Sigmoid colon (tissue), 4 donors: ENCODE measurements at regions not wholly inside any gene's neighbourhood (a gene's known extent, or its start where the extent isn't known, plus 50 kb on each side); places are given as distances from the start of the nearest gene placed in this dataset.

Experiments
- EP300 ChIP-seq, 4 donors: sonication (generic); formaldehyde crosslinking; IDR thresholded peaks; one replicate each; pipeline ENCODE4 v1.6.1; 2017; ENCODE audit warnings: antibody characterized with exemption in 4 of 4
- POLR2AphosphoS5 ChIP-seq, 4 donors: sonication (generic); formaldehyde crosslinking; IDR thresholded peaks; one replicate each; pipeline ENCODE4 v1.6.1; 2017; ENCODE audit warnings: antibody characterized with exemption in 4 of 4
- TF ChIP-seq, protein P1 (sequence below), 4 experiments: fragments of 450-650 bp in 3 of 4; fragments of 200-600 bp in 1 of 4; IDR thresholded peaks; one replicate each; pipeline ENCODE4 v1.5.1; 2016 to 2019; ENCODE audit warnings: antibody characterized with exemption in 4 of 4, mild to moderate bottlenecking in 3 of 4, moderate library complexity in 2 of 4

DNA sequence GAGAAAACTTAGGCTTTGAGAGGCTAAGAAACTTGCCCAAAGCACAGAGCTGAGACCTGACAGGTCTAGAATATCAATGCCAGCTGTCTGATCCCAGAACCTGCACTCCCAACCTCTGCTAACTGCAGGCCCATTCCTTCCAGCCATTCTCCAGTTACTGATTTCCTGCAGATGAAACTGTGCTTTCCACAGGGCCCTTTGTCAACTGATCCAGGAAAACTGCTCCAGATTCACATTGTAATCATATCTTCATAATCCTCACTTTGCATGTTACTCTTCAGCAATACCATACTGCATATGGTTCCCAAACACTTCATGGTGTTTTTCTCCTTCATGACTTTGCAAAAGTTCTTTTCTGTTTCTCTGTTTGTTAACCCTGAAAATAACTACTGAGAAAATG, 100.6 kb downstream of the RAP2A start:
- TF ChIP-seq, protein P1, sequence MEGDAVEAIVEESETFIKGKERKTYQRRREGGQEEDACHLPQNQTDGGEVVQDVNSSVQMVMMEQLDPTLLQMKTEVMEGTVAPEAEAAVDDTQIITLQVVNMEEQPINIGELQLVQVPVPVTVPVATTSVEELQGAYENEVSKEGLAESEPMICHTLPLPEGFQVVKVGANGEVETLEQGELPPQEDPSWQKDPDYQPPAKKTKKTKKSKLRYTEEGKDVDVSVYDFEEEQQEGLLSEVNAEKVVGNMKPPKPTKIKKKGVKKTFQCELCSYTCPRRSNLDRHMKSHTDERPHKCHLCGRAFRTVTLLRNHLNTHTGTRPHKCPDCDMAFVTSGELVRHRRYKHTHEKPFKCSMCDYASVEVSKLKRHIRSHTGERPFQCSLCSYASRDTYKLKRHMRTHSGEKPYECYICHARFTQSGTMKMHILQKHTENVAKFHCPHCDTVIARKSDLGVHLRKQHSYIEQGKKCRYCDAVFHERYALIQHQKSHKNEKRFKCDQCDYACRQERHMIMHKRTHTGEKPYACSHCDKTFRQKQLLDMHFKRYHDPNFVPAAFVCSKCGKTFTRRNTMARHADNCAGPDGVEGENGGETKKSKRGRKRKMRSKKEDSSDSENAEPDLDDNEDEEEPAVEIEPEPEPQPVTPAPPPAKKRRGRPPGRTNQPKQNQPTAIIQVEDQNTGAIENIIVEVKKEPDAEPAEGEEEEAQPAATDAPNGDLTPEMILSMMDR (IDR thresholded peaks at IDR 0.05) = no peak
- TF ChIP-seq POLR2AphosphoS5 (IDR thresholded peaks at IDR 0.05) (no peak), EP300 (IDR thresholded peaks at IDR 0.05) (no peak)
